Naive thymus-derived CD8-positive, alpha-beta T cell (primary cell): ENCODE measurements at regions not wholly inside any gene's neighbourhood (a gene's known extent, or its start where the extent isn't known, plus 50 kb on each side); places are given as distances from the start of the nearest gene placed in this dataset.

Experiments used
- ATAC-seq, 2 donors: fragments of 150-1000 bp; cut with Tn5 transposase in 1 of 2; sonication (Bioruptor Pico), chemical (Tn5 transposase) in 1 of 2; 1 replicate in 1 of 2; 2 replicates in 1 of 2; pipeline ENCODE4 v1.10.0; 2021; ENCODE audit warnings: mild to moderate bottlenecking in 2 of 2, moderate library complexity in 2 of 2
- POLR2A ChIA-PET: fragments of 350-600 bp; sonication (Branson Sonifier 250); formaldehyde crosslinking; loops from one replicate; lab custom pipeline; 2021; ENCODE audit warnings: antibody characterized with exemption; lab: Charles Lee
- DNase-seq, 10 donors: peaks; one replicate each; pipeline versions ENCODE4 v3.0.0 to v3.0.0-alpha.2; 2020 to 2022
- H3K27ac Mint-ChIP-seq, 10 donors: one replicate each; pipeline ENCODE4 v1.8.0; 2020 to 2022; ENCODE audit warnings: mild to moderate bottlenecking in 10 of 10, mixed read lengths in 10 of 10, moderate library complexity in 4 of 10, inconsistent platforms in 1 of 10
- H3K27me3 Mint-ChIP-seq, 5 donors: one replicate each; pipeline ENCODE4 v1.8.0; 2021 to 2022; ENCODE audit warnings: mixed read lengths in 5 of 5
- H3K36me3 Mint-ChIP-seq, 3 donors: one replicate each; pipeline ENCODE4 v1.8.0; 2020 to 2022; ENCODE audit warnings: mixed read lengths in 3 of 3, mild to moderate bottlenecking in 2 of 3, inconsistent platforms in 1 of 3
- H3K4me1 Mint-ChIP-seq, 4 donors: one replicate each; pipeline ENCODE4 v1.8.0; 2021 to 2022; ENCODE audit warnings: mixed read lengths in 4 of 4
- H3K4me3 Mint-ChIP-seq, 10 donors: one replicate each; pipeline ENCODE4 v1.8.0; 2020 to 2022; ENCODE audit warnings: mild to moderate bottlenecking in 10 of 10, mixed read lengths in 10 of 10, moderate library complexity in 6 of 10, inconsistent platforms in 1 of 10
- H3K9me3 Mint-ChIP-seq, 9 donors: one replicate each; pipeline ENCODE4 v1.8.0; 2020 to 2022; ENCODE audit warnings: mixed read lengths in 9 of 9, mild to moderate bottlenecking in 3 of 9, inconsistent platforms in 1 of 9, moderate library complexity in 1 of 9

GRCh38 chr9:100933656-100934055, 94.9 kb upstream of the PLPPR1 start:
- H3K27me3 Mint-ChIP-seq, result peaks cover 0 to 19% (median 0%) of the 10 kb centered on the region in 5 donors

GRCh38 chr9:100937382-100937781, 91.1 kb upstream of the PLPPR1 start:
- Mint-ChIP-seq H3K4me1 (peaks cover 0 to 1% (median 0%) of the 10 kb centered on the region in 4 donors), H3K36me3 (peaks cover 0 to 3% (median 0%) of the 10 kb centered on the region in 3 donors), H3K27ac (no peak overlapping the region), H3K27me3 (peaks cover 0 to 19% (median 0%) of the 10 kb centered on the region in 5 donors), H3K9me3 (peaks cover under 1 to 45% (median 10%) of the 10 kb centered on the region in 9 donors), H3K4me3 (no peak overlapping the region)
- no peak for ATAC-seq
- no peak for DNase-seq
- POLR2A ChIA-PET, result no interaction called here

More at GRCh38 chr9:100933656-100934055, 94.9 kb upstream of the PLPPR1 start:
- Mint-ChIP-seq H3K27ac (no peak overlapping the region), H3K4me3 (no peak overlapping the region), H3K9me3 (peaks cover 0 to 33% (median 10%) of the 10 kb centered on the region in 9 donors), H3K36me3 (peaks cover 0 to 3% (median 0%) of the 10 kb centered on the region in 3 donors), H3K4me1 (peaks cover 0 to 1% (median 0%) of the 10 kb centered on the region in 4 donors)
- DNase-seq (no peak), ATAC-seq (no peak)
- POLR2A ChIA-PET, result no interaction called here

GRCh38 chr9:100938507-100938906, 90.0 kb upstream of the PLPPR1 start:
- H3K4me1 Mint-ChIP-seq, result peaks cover 0 to 1% (median 0%) of the 10 kb centered on the region in 4 donors
- no peak for ATAC-seq
- DNase-seq, result no peak
- POLR2A ChIA-PET, result no interaction called here
- H3K27me3 Mint-ChIP-seq, result peaks cover 0 to 19% (median 0%) of the 10 kb centered on the region in 5 donors
- H3K4me3 Mint-ChIP-seq, result no peak overlapping the region
- H3K36me3 Mint-ChIP-seq, result peaks cover 0 to 3% (median 0%) of the 10 kb centered on the region in 3 donors
- no peak overlapping the region for H3K27ac Mint-ChIP-seq
- peaks cover 4 to 41% (median 12%) of the 10 kb centered on the region in 9 donors for H3K9me3 Mint-ChIP-seq

GRCh38 chr9:100939636-100940035, 88.9 kb upstream of the PLPPR1 start:
- POLR2A ChIA-PET, result no interaction called here
- Mint-ChIP-seq H3K27me3 (peaks cover 0 to 19% (median 1%) of the 10 kb centered on the region in 5 donors), H3K4me1 (peaks cover 0 to 1% (median 0%) of the 10 kb centered on the region in 4 donors), H3K4me3 (no peak overlapping the region), H3K27ac (no peak overlapping the region), H3K36me3 (peaks cover 0 to 3% (median 0%) of the 10 kb centered on the region in 3 donors), H3K9me3 (peaks cover 2 to 50% (median 16%) of the 10 kb centered on the region in 9 donors)
- ATAC-seq (no peak), DNase-seq (no peak)

- no peaks in the 10 kb centered on the region for H3K4me1 Mint-ChIP-seq
- H3K36me3 Mint-ChIP-seq, result no peaks in the 10 kb centered on the region
- no peak for ATAC-seq
- H3K27ac Mint-ChIP-seq, result no peak overlapping the region
- DNase-seq, result no peak
- H3K27me3 Mint-ChIP-seq, result peaks cover 0 to 6% (median 0%) of the 10 kb centered on the region in 5 donors
- POLR2A ChIA-PET, result no interaction called here
- H3K4me3 Mint-ChIP-seq, result no peak overlapping the region
- H3K9me3 Mint-ChIP-seq, result peaks cover 0 to 13% (median 2%) of the 10 kb centered on the region in 9 donors
These were observed 69.3 kb upstream of the PLPPR1 start for GRCh38 chr9:100959226-100959625.
